Chondrocyte (in vitro differentiated cells): ENCODE measurements at regions not wholly inside any gene's neighbourhood (a gene's known extent, or its start where the extent isn't known, plus 50 kb on each side); places are given as distances from the start of the nearest gene placed in this dataset.

Experiments
- DNase-seq: peaks from one replicate; pipeline ENCODE4 v3.0.0; 2021; ENCODE audit warnings: mixed read lengths, low spot score
- H3K27ac Mint-ChIP-seq: one replicate; pipeline ENCODE4 v1.8.0; 2021; ENCODE audit warnings: mild to moderate bottlenecking, moderate library complexity, mixed read lengths; ENCODE audit not compliant: unreplicated experiment
- H3K27me3 Mint-ChIP-seq: 2 replicates; pipeline ENCODE4 v1.8.0; 2021; ENCODE audit warnings: low read depth, mixed read lengths
- H3K36me3 Mint-ChIP-seq: 2 replicates; pipeline ENCODE4 v1.8.0; 2021; ENCODE audit warnings: low read depth, mixed read lengths
- H3K4me1 Mint-ChIP-seq: 2 replicates; pipeline ENCODE4 v1.8.0; 2021; ENCODE audit warnings: low read depth, mild to moderate bottlenecking, mixed read lengths
- H3K4me3 Mint-ChIP-seq: one replicate; pipeline ENCODE4 v1.8.0; 2021; ENCODE audit warnings: mild to moderate bottlenecking, moderate library complexity, mixed read lengths; ENCODE audit not compliant: unreplicated experiment
- H3K9me3 Mint-ChIP-seq: 2 replicates; pipeline ENCODE4 v1.8.0; 2021; ENCODE audit warnings: low read depth, mixed read lengths
- TF ChIP-seq, protein P1 (sequence below): fragments of 200-600 bp; sonication (generic); IDR thresholded peaks from 2 replicates; pipeline ENCODE4 v1.5.0; 2021; ENCODE audit warnings: antibody characterized with exemption, mild to moderate bottlenecking, moderate library complexity

DNA sequence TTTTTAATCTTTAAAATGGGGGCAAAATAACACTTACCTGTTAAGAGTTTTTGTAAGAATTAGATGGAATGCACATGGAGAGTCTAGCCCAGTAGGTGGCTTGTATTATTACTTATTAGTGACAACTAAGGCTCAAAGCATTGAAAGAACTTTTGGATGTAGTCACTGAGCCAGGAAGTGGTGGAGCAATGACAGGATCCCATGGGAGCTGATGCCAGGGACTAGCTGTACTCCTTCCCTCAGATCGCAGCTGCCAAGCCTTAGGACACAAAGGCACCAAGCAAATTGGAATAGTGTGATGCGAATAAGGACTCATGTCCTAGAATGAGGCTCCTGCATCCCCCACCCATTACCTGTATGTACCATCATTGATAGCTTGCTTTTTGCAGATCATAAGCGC lies 370.4 kb upstream of the RGMA start:
- H3K27ac Mint-ChIP-seq = no peak overlapping the region
- no peak overlapping the region for H3K4me3 Mint-ChIP-seq
- TF ChIP-seq, protein P1, sequence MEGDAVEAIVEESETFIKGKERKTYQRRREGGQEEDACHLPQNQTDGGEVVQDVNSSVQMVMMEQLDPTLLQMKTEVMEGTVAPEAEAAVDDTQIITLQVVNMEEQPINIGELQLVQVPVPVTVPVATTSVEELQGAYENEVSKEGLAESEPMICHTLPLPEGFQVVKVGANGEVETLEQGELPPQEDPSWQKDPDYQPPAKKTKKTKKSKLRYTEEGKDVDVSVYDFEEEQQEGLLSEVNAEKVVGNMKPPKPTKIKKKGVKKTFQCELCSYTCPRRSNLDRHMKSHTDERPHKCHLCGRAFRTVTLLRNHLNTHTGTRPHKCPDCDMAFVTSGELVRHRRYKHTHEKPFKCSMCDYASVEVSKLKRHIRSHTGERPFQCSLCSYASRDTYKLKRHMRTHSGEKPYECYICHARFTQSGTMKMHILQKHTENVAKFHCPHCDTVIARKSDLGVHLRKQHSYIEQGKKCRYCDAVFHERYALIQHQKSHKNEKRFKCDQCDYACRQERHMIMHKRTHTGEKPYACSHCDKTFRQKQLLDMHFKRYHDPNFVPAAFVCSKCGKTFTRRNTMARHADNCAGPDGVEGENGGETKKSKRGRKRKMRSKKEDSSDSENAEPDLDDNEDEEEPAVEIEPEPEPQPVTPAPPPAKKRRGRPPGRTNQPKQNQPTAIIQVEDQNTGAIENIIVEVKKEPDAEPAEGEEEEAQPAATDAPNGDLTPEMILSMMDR = no peak
- H3K27me3 Mint-ChIP-seq = peaks cover 3% of the 10 kb centered on the region
- H3K36me3 Mint-ChIP-seq = peaks cover 2% of the 10 kb centered on the region
- H3K9me3 Mint-ChIP-seq = peaks cover 5% of the 10 kb centered on the region
- DNase-seq = no peak
- H3K4me1 Mint-ChIP-seq = peaks cover 12% of the 10 kb centered on the region

DNA sequence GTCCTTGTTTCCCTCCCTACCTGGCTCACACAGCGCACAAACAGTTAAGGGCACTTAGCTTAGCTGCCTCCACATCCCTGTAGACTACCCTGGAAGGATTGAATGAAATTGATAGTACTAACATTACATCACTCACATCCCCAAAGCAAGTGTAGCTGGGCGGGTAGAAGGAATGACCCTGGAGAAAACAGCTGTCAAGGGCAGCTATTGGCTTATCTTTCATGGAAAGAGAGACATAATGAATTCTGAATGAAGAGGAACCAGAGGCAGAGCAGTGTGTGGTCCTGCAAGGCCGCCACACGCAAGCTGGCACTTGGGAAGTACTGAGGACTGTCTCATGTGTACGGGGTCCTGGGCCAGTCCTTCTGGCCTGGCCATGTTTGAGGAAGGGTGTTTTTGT lies 369.6 kb upstream of the RGMA start:
- no peak overlapping the region for H3K4me3 Mint-ChIP-seq
- H3K4me1 Mint-ChIP-seq = peaks cover 12% of the 10 kb centered on the region
- H3K27me3 Mint-ChIP-seq = peaks cover 3% of the 10 kb centered on the region
- peaks cover 2% of the 10 kb centered on the region for H3K36me3 Mint-ChIP-seq
- DNase-seq = no peak
- no peak overlapping the region for H3K27ac Mint-ChIP-seq
- H3K9me3 Mint-ChIP-seq = peaks cover 5% of the 10 kb centered on the region
- TF ChIP-seq, protein P1 = no peak

DNA sequence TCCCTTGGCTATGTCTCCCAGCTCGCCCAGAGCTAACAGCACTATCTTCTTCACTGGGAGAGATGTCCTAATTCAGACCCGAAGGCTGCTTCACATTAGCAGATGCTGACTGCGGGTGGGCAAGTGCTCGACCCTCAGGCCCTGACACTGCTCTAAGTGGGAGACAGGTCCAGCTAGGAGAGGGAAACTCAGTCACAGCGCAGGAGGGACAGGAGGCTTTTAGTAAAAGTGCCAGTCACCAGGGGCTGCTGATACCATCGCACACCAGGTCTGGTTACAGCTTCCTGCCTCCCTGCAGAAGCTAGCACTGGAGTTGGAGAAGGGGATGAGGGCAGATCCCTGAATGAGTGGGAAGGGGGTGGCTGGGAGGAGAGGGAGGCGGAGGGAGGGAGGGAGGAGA lies 365.8 kb upstream of the RGMA start:
- no peak overlapping the region for H3K27ac Mint-ChIP-seq
- H3K9me3 Mint-ChIP-seq = peaks cover under 1% of the 10 kb centered on the region
- H3K36me3 Mint-ChIP-seq = peaks cover under 1% of the 10 kb centered on the region
- peaks cover 28% of the 10 kb centered on the region for H3K4me1 Mint-ChIP-seq
- TF ChIP-seq, protein P1 = no peak
- no peaks in the 10 kb centered on the region for H3K27me3 Mint-ChIP-seq
- DNase-seq = no peak
- H3K4me3 Mint-ChIP-seq = no peak overlapping the region

DNA sequence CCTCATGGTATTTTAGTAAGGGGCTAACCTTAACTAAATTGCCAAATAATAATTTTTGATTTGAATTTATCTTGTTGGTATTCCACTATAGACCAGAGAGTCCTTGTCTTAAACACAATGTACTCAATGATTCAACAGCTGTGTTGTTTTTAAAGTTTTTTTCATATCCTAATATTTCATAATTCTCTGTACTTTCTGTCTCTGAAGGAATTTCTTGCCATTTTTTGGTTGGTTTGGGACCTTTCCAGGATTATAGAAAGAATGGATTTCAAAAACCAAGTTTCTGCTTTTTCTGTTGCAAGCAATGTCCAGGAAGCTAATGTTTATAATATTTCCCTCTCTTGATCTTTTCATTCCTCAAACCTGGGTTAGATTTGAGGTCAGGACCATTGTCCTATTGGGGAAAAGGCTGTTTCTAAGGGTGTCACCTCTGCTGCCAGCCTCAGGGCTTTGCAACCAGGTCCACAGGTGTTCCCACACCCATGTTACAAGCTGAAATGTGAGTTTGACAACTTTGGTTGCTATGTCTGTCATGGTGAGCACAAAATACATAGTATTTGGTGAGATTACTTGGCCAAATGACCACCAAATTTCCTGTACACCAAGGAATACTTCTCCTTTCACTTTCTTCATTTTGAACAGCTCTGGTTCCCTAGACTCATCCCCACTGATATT lies 363.7 kb upstream of the RGMA start:
- peaks cover 3% of the 10 kb centered on the region for H3K36me3 Mint-ChIP-seq
- no peak for DNase-seq
- TF ChIP-seq, protein P1 = no peak

DNA sequence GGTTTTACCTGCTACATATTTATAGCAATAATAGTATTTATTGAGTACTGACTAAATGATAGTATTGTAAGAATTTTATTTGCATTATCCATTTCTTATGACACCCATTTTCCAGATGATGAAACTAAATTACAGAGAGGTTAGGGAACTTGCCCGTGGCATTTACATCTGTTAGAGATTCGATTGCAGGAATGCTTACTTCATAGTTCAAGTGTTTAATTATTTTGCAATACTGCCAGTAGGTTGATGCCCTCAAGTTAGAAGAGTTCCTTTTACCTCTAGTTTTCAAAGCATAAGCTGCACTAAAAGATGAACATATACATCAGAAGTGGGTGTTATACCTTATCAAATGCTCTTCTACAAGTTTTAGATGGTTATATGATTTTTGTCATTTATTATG lies 362.8 kb upstream of the RGMA start:
- H3K27ac Mint-ChIP-seq = no peak overlapping the region
- TF ChIP-seq, protein P1 = no peak
- H3K4me1 Mint-ChIP-seq = peaks cover 25% of the 10 kb centered on the region

More for the DNA sequence above, 363.7 kb upstream of the RGMA start:
- Mint-ChIP-seq H3K9me3 (peaks cover 3% of the 10 kb centered on the region), H3K4me3 (no peak overlapping the region), H3K27me3 (no peaks in the 10 kb centered on the region), H3K4me1 (peaks cover 25% of the 10 kb centered on the region), H3K27ac (no peak overlapping the region)

More for the DNA sequence above, 362.8 kb upstream of the RGMA start:
- H3K27me3 Mint-ChIP-seq = no peaks in the 10 kb centered on the region
- peaks cover 5% of the 10 kb centered on the region for H3K9me3 Mint-ChIP-seq
- no peak overlapping the region for H3K4me3 Mint-ChIP-seq
- no peak for DNase-seq
- H3K36me3 Mint-ChIP-seq = peaks cover 3% of the 10 kb centered on the region
